ENCODE measurements at regions not wholly inside any gene's neighbourhood (a gene's known extent, or its start where the extent isn't known, plus 50 kb on each side); places are given as distances from the start of the nearest gene placed in this dataset.

GRCh38 chr7:45391618-45392451 is 182.3 kb upstream of the ADCY1 start:
- intact Hi-C loops (cut with DNase I; ENCODE audit: low total_unique reads): no loop called here

GRCh38 chr7:45394117-45394708 is 180.0 kb upstream of the ADCY1 start:
- Histone ChIP-seq H3K9me3 (peaks cover 4 to 14% of the 10 kb centered on the region in 2 donors), H3K36me3 (no peaks in the 10 kb centered on the region), H3K27ac (no peak overlapping the region), H3K4me3 (no peak overlapping the region), H3K4me1 (no peaks in the 10 kb centered on the region), H3K27me3 (no peaks in the 10 kb centered on the region)
- no peak for TF ChIP-seq POLR2AphosphoS5 (IDR thresholded peaks at IDR 0.05)
- no peak for TF ChIP-seq CTCF (IDR thresholded peaks at IDR 0.05)
- no peak for TF ChIP-seq POLR2A (IDR thresholded peaks at IDR 0.05)
- intact Hi-C loops (cut with DNase I; ENCODE audit: low total_unique reads): no loop called here
- no peak for DNase-seq (ENCODE audit: low spot score in 2 of 2)

More at GRCh38 chr7:45391618-45392451, 182.3 kb upstream of the ADCY1 start:
- TF ChIP-seq POLR2AphosphoS5 (IDR thresholded peaks at IDR 0.05) (no peak), CTCF (IDR thresholded peaks at IDR 0.05) (no peak), POLR2A (IDR thresholded peaks at IDR 0.05) (no peak)
- Histone ChIP-seq H3K36me3 (no peaks in the 10 kb centered on the region), H3K4me1 (no peaks in the 10 kb centered on the region), H3K9me3 (peaks cover 4 to 14% of the 10 kb centered on the region in 2 donors), H3K4me3 (no peak overlapping the region), H3K27me3 (no peaks in the 10 kb centered on the region), H3K27ac (no peak overlapping the region)
- no peak for DNase-seq (ENCODE audit: low spot score in 2 of 2)

- Histone ChIP-seq H3K9me3 (peaks cover 0 to 9% of the 10 kb centered on the region in 2 donors), H3K36me3 (no peaks in the 10 kb centered on the region), H3K4me3 (no peak overlapping the region), H3K4me1 (no peaks in the 10 kb centered on the region), H3K27me3 (no peaks in the 10 kb centered on the region), H3K27ac (no peak overlapping the region)
- intact Hi-C loops (cut with DNase I; ENCODE audit: low total_unique reads): no loop called here
- DNase-seq (ENCODE audit: low spot score in 2 of 2): no peak
- no peak for TF ChIP-seq CTCF (IDR thresholded peaks at IDR 0.05)
- no peak for TF ChIP-seq POLR2AphosphoS5 (IDR thresholded peaks at IDR 0.05)
- no peak for TF ChIP-seq POLR2A (IDR thresholded peaks at IDR 0.05)
Measured at GRCh38 chr7:45399069-45399468, 175.1 kb upstream of the ADCY1 start.

- TF ChIP-seq POLR2AphosphoS5 (IDR thresholded peaks at IDR 0.05): no peak
- TF ChIP-seq CTCF (IDR thresholded peaks at IDR 0.05): no peak
- TF ChIP-seq POLR2A (IDR thresholded peaks at IDR 0.05): no peak
- H3K9me3 ChIP-seq: no peaks in the 10 kb centered on the region
- no peak overlapping the region for H3K4me3 ChIP-seq
- DNase-seq (ENCODE audit: low spot score in 2 of 2): no peak
- intact Hi-C loops (cut with DNase I; ENCODE audit: low total_unique reads): no loop called here
- no peak overlapping the region for H3K27ac ChIP-seq
- H3K36me3 ChIP-seq: no peaks in the 10 kb centered on the region
- H3K4me1 ChIP-seq: no peaks in the 10 kb centered on the region
- no peaks in the 10 kb centered on the region for H3K27me3 ChIP-seq
Measured at GRCh38 chr7:45400680-45401079, 173.5 kb upstream of the ADCY1 start.

GRCh38 chr7:45401155-45401554 is 173.0 kb upstream of the ADCY1 start:
- Histone ChIP-seq H3K4me1 (no peaks in the 10 kb centered on the region), H3K4me3 (no peak overlapping the region), H3K27ac (no peak overlapping the region), H3K27me3 (no peaks in the 10 kb centered on the region), H3K36me3 (no peaks in the 10 kb centered on the region), H3K9me3 (no peaks in the 10 kb centered on the region)
- DNase-seq (ENCODE audit: low spot score in 2 of 2): no peak
- intact Hi-C loops (cut with DNase I; ENCODE audit: low total_unique reads): no loop called here
- TF ChIP-seq CTCF (IDR thresholded peaks at IDR 0.05): no peak
- TF ChIP-seq POLR2AphosphoS5 (IDR thresholded peaks at IDR 0.05): no peak
- no peak for TF ChIP-seq POLR2A (IDR thresholded peaks at IDR 0.05)
